Neural cell (in vitro differentiated cells): ENCODE measurements at regions not wholly inside any gene's neighbourhood (a gene's known extent, or its start where the extent isn't known, plus 50 kb on each side); places are given as distances from the start of the nearest gene placed in this dataset.

Source experiments
- H2AFZ ChIP-seq: fragments of 200-600, 300-800 bp; sonication (generic), shearing (Covaris generic); 2 replicates; pipeline ENCODE4 v1.6.0; 2014; ENCODE audit warnings: low read depth, mild to moderate bottlenecking, antibody characterized with exemption, low read length, moderate library complexity
- H3F3A ChIP-seq: fragments of 200-600 bp; shearing (Covaris generic); 2 replicates; pipeline ENCODE4 v1.6.1; 2016; ENCODE audit warnings: mild to moderate bottlenecking, moderate library complexity, mixed read lengths, antibody characterized with exemption, low read length; ENCODE audit not compliant: insufficient read depth, poor library complexity, severe bottlenecking
- H3K27ac ChIP-seq: fragments of 200-600, 300-800 bp; sonication (generic), shearing (Covaris generic); 2 replicates; pipeline ENCODE4 v1.5.1; 2014; ENCODE audit warnings: mild to moderate bottlenecking, low read length, moderate library complexity
- H3K27me3 ChIP-seq: fragments of 300-800, 200-600 bp; sonication (generic), shearing (Covaris generic); 2 replicates; pipeline ENCODE4 v1.6.0; 2014; ENCODE audit warnings: mild to moderate bottlenecking, low read depth, low read length, moderate library complexity; ENCODE audit not compliant: insufficient read depth
- H3K36me3 ChIP-seq: fragments of 300-800, 200-600 bp; sonication (generic), shearing (Covaris generic); 2 replicates; pipeline ENCODE4 v1.5.1; 2014; ENCODE audit warnings: mild to moderate bottlenecking, antibody characterized with exemption, low read length, moderate library complexity; ENCODE audit not compliant: insufficient read depth
- H3K4me2 ChIP-seq: fragments of 300-800, 200-600 bp; sonication (generic), shearing (Covaris generic); 2 replicates; pipeline ENCODE4 v1.6.0; 2014; ENCODE audit warnings: mild to moderate bottlenecking, low read length
- H3K4me3 ChIP-seq: fragments of 300-800, 200-600 bp; sonication (generic), shearing (Covaris generic); 2 replicates; pipeline ENCODE4 v1.5.1; 2014; ENCODE audit warnings: mild to moderate bottlenecking, low read length, moderate library complexity
- H3K79me2 ChIP-seq: fragments of 200-600 bp; shearing (Covaris generic); replicated peaks from 2 replicates; pipeline ENCODE4 v1.6.0; 2014; ENCODE audit warnings: mild to moderate bottlenecking, low read length, moderate library complexity; ENCODE audit not compliant: insufficient read depth
- H3K9ac ChIP-seq: fragments of 300-800, 200-600 bp; sonication (generic), shearing (Covaris generic); 2 replicates; pipeline ENCODE4 v1.6.1; 2016; ENCODE audit warnings: mild to moderate bottlenecking, low read length, mixed read lengths
- H3K9me2 ChIP-seq: fragments of 200-600 bp; shearing (Covaris generic); 2 replicates; pipeline ENCODE4 v1.6.1; 2016; ENCODE audit warnings: mild to moderate bottlenecking, low read length, mixed read lengths; ENCODE audit not compliant: insufficient read depth
- H3K9me3 ChIP-seq: fragments of 200-600, 300-800 bp; sonication (generic), shearing (Covaris generic); 2 replicates; pipeline ENCODE4 v1.6.1; 2016; ENCODE audit warnings: mild to moderate bottlenecking, mixed run types, low read length, moderate library complexity, mixed read lengths
- H4K20me1 ChIP-seq: fragments of 200-600 bp; shearing (Covaris generic); 2 replicates; pipeline ENCODE4 v1.6.1; 2016; ENCODE audit warnings: mild to moderate bottlenecking, mixed run types; ENCODE audit not compliant: insufficient read depth
- CTCF ChIP-seq: fragments of 450-650 bp; IDR thresholded peaks from 2 replicates; pipeline ENCODE4 v1.5.1; 2014; ENCODE audit warnings: antibody characterized with exemption, mild to moderate bottlenecking, moderate library complexity; ENCODE audit not compliant: poor library complexity, severe bottlenecking
- EP300 ChIP-seq: fragments of 450-650 bp; conservative IDR thresholded peaks from 2 replicates; pipeline ENCODE4 v1.6.1; 2014; ENCODE audit warnings: antibody characterized with exemption, mild to moderate bottlenecking, moderate library complexity; ENCODE audit not compliant: poor library complexity, severe bottlenecking
- EZH2 ChIP-seq: fragments of 200-600, 300-800 bp; shearing (Covaris generic), sonication (generic); IDR thresholded peaks from 2 replicates; pipeline ENCODE4 v1.6.1; 2014; ENCODE audit warnings: antibody characterized with exemption, low read length, borderline replicate concordance, mild to moderate bottlenecking; ENCODE audit not compliant: insufficient read depth, poor library complexity, severe bottlenecking
- MXI1 ChIP-seq: fragments of 450-650 bp; conservative IDR thresholded peaks from 2 replicates; pipeline ENCODE4 v1.6.1; 2014; ENCODE audit warnings: antibody characterized with exemption, mild to moderate bottlenecking; ENCODE audit not compliant: poor library complexity, severe bottlenecking
- POLR2AphosphoS5 ChIP-seq: IDR thresholded peaks from 2 replicates; pipeline ENCODE4 v1.6.1; 2012
- RAD21 ChIP-seq: fragments of 450-650 bp; conservative IDR thresholded peaks from 2 replicates; pipeline ENCODE4 v1.6.1; 2014; ENCODE audit warnings: antibody characterized with exemption, mild to moderate bottlenecking, moderate library complexity
- REST ChIP-seq: IDR thresholded peaks from 2 replicates; pipeline ENCODE4 v1.6.1; 2012; ENCODE audit warnings: borderline replicate concordance
- SMC3 ChIP-seq: fragments of 450-650 bp; conservative IDR thresholded peaks from 2 replicates; pipeline ENCODE4 v1.6.1; 2014; ENCODE audit warnings: antibody characterized with exemption, mild to moderate bottlenecking, moderate library complexity; ENCODE audit not compliant: poor library complexity
- TAF1 ChIP-seq: IDR thresholded peaks from 2 replicates; pipeline ENCODE4 v1.6.1; 2012; ENCODE audit warnings: low read depth

- Histone ChIP-seq H3K4me2 (no peak overlapping the region), H4K20me1 (no peaks in the 10 kb centered on the region), H3K36me3 (no peaks in the 10 kb centered on the region), H3K9me2 (no peaks in the 10 kb centered on the region), H3K27ac (no peak overlapping the region), H3K79me2 (no peaks in the 10 kb centered on the region), H3K27me3 (no peaks in the 10 kb centered on the region), H3F3A (no peaks in the 10 kb centered on the region), H3K9me3 (no peaks in the 10 kb centered on the region), H3K4me3 (no peak overlapping the region), H3K9ac (no peak overlapping the region), H2AFZ (no peak overlapping the region)
- no peak for TF ChIP-seq SMC3
- no peak for TF ChIP-seq TAF1
- TF ChIP-seq REST: no peak
- TF ChIP-seq EZH2: no peak
- TF ChIP-seq MXI1: no peak
- no peak for TF ChIP-seq EP300
- TF ChIP-seq POLR2AphosphoS5: no peak
- no peak for TF ChIP-seq RAD21
- TF ChIP-seq CTCF: no peak
These were observed 199.5 kb upstream of the PUM3 start for GRCh38 chr9:3043369-3043768.

DNA sequence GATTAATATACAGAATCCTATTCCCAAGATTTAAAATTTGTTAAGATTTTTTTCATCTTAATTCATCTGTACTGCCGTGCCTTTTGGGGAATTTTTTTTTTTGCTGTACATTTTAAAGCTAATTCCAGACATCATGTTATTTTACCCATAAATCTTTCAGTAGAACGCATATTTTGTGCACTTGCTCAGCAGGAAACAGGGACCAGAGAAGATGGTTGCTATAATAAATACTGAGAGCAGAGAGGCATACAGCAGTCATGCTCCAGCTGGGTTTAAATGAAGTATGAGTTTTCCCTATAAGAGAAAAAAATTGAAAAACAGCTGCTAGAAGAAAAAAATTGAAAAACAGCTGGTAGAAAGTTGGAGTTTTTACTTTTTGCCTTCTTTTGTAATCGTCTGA, 196.9 kb upstream of the PUM3 start:
- Histone ChIP-seq H4K20me1 (no peaks in the 10 kb centered on the region), H3K27ac (no peak overlapping the region), H3F3A (no peaks in the 10 kb centered on the region), H3K4me3 (no peak overlapping the region), H3K4me2 (no peak overlapping the region), H3K9me3 (no peaks in the 10 kb centered on the region), H2AFZ (no peak overlapping the region), H3K79me2 (no peaks in the 10 kb centered on the region), H3K9me2 (no peaks in the 10 kb centered on the region), H3K36me3 (no peaks in the 10 kb centered on the region), H3K9ac (no peak overlapping the region), H3K27me3 (no peaks in the 10 kb centered on the region)
- TF ChIP-seq EP300 (no peak), RAD21 (no peak)

- Histone ChIP-seq H3K9me2 (no peaks in the 10 kb centered on the region), H3K9ac (no peak overlapping the region), H3K4me2 (no peak overlapping the region), H3F3A (no peaks in the 10 kb centered on the region), H3K9me3 (no peaks in the 10 kb centered on the region), H2AFZ (no peak overlapping the region), H3K79me2 (no peaks in the 10 kb centered on the region), H3K27ac (no peak overlapping the region), H3K27me3 (no peaks in the 10 kb centered on the region), H3K36me3 (no peaks in the 10 kb centered on the region), H4K20me1 (no peaks in the 10 kb centered on the region), H3K4me3 (no peak overlapping the region)
- TF ChIP-seq MXI1: no peak
- TF ChIP-seq EP300: no peak
- no peak for TF ChIP-seq CTCF
- no peak for TF ChIP-seq REST
- TF ChIP-seq EZH2: no peak
- no peak for TF ChIP-seq SMC3
- no peak for TF ChIP-seq RAD21
- TF ChIP-seq TAF1: no peak
These were observed 192.4 kb upstream of the PUM3 start for GRCh38 chr9:3036333-3036700.
